HG03039 (cell line): ENCODE measurements at regions not wholly inside any gene's neighbourhood (a gene's known extent, or its start where the extent isn't known, plus 50 kb on each side); places are given as distances from the start of the nearest gene placed in this dataset.

Source experiments
- ATAC-seq: cut with Tn5 transposase; IDR thresholded peaks from one replicate; pipeline ENCODE4 v1.9.1; 2021; ENCODE audit warnings: mild to moderate bottlenecking, moderate library complexity; ENCODE audit not compliant: unreplicated experiment

- no peak for ATAC-seq
These were observed 118.2 kb upstream of the KIF5B start for GRCh38 chr10:32174349-32174893.

GRCh38 chr10:32171204-32171603 is 115.0 kb upstream of the KIF5B start:
- ATAC-seq: no peak

- no peak for ATAC-seq
These were observed 113.3 kb upstream of the KIF5B start for GRCh38 chr10:32169556-32169955.

- ATAC-seq: no peak
These were observed 111.2 kb upstream of the KIF5B start for GRCh38 chr10:32167450-32167849.

GRCh38 chr10:32166365-32166764 is 110.1 kb upstream of the KIF5B start:
- ATAC-seq: no peak

GRCh38 chr10:32163762-32164148 is 107.5 kb upstream of the KIF5B start:
- no peak for ATAC-seq

- ATAC-seq: no peak
These were observed 107.0 kb upstream of the KIF5B start for GRCh38 chr10:32163071-32163761.

GRCh38 chr10:32161586-32161985 is 105.4 kb upstream of the KIF5B start:
- ATAC-seq: no peak

- no peak for ATAC-seq
These were observed 104.6 kb upstream of the KIF5B start for GRCh38 chr10:32160864-32161263.

- no peak for ATAC-seq
These were observed 103.0 kb upstream of the KIF5B start for GRCh38 chr10:32159264-32159663.

- no peak for ATAC-seq
These were observed 99.8 kb upstream of the KIF5B start for GRCh38 chr10:32156031-32156495.

GRCh38 chr10:32155075-32155516 is 98.9 kb upstream of the KIF5B start:
- no peak for ATAC-seq

- ATAC-seq: no peak
These were observed 97.7 kb upstream of the KIF5B start for GRCh38 chr10:32153931-32154330.

GRCh38 chr10:32153252-32153651 is 97.0 kb upstream of the KIF5B start:
- no peak for ATAC-seq

GRCh38 chr10:32151871-32152270 is 95.6 kb upstream of the KIF5B start:
- no peak for ATAC-seq

- ATAC-seq: no peak
These were observed 94.4 kb upstream of the KIF5B start for GRCh38 chr10:32150532-32151101.

GRCh38 chr10:32149252-32149955 is 93.2 kb upstream of the KIF5B start:
- ATAC-seq: peak; percentile 87

- ATAC-seq: peak; percentile 7
These were observed 92.6 kb upstream of the KIF5B start for GRCh38 chr10:32148864-32149251.

GRCh38 chr10:32147730-32148129 is 91.5 kb upstream of the KIF5B start:
- ATAC-seq: no peak

- no peak for ATAC-seq
These were observed 89.9 kb upstream of the KIF5B start for GRCh38 chr10:32146166-32146565.

- no peak for ATAC-seq
These were observed 88.8 kb upstream of the KIF5B start for GRCh38 chr10:32144817-32145688.
